ENCODE measurements at regions not wholly inside any gene's neighbourhood (a gene's known extent, or its start where the extent isn't known, plus 50 kb on each side); places are given as distances from the start of the nearest gene placed in this dataset.

DNA sequence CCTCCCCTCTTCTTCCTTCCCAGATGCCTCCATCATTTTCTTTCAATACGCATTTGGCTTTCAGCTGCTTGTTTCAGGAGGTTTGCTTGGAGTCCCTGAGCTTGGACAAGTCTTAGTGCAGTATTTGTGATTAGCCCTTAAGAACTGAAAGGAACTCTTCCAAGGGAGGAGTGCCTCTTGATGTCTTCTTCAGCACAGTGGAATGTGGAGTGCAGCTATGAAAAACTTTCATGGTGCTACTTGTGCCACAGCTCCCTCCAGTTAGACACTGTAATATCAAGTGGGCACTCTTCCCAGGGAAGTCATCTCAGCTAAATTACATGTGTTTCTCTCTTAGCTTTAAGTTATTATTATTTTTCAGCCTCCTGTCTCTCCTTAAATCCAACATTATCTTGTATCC is 173.1 kb downstream of the NECTIN3 start:
- H3K36me3 Mint-ChIP-seq (ENCODE audit: low read depth): peaks cover 2% of the 10 kb centered on the region
- peaks cover 7% of the 10 kb centered on the region for H3K4me1 Mint-ChIP-seq
- no peaks in the 10 kb centered on the region for H3K9me3 ChIP-seq (ENCODE audit: control insufficient read depth, low read length, poor library complexity, severe bottlenecking)
- H3K27ac Mint-ChIP-seq: peak overlapping the region; percentile 10
- no peaks in the 10 kb centered on the region for H3K27me3 Mint-ChIP-seq
- H3K4me3 Mint-ChIP-seq: no peak overlapping the region
- DNase-seq: no peak
- no peak for ATAC-seq

- no peaks in the 10 kb centered on the region for H3K27me3 Mint-ChIP-seq
- no peak for DNase-seq
- H3K27ac Mint-ChIP-seq: no peak overlapping the region
- H3K9me3 ChIP-seq (ENCODE audit: control insufficient read depth, low read length, poor library complexity, severe bottlenecking): no peaks in the 10 kb centered on the region
- ATAC-seq: no peak
- no peak overlapping the region for H3K4me3 Mint-ChIP-seq
- H3K36me3 Mint-ChIP-seq (ENCODE audit: low read depth): peaks cover 2% of the 10 kb centered on the region
- H3K4me1 Mint-ChIP-seq: peaks cover 4% of the 10 kb centered on the region
Observed at GRCh38 chr3:111246967-111247760, 175.5 kb downstream of the NECTIN3 start.

GRCh38 chr3:111248406-111248805 is 176.8 kb downstream of the NECTIN3 start:
- no peak for DNase-seq
- no peak for ATAC-seq
- peaks cover 4% of the 10 kb centered on the region for H3K4me1 Mint-ChIP-seq
- H3K27me3 Mint-ChIP-seq: no peaks in the 10 kb centered on the region
- H3K27ac Mint-ChIP-seq: no peak overlapping the region
- peaks cover 2% of the 10 kb centered on the region for H3K36me3 Mint-ChIP-seq (ENCODE audit: low read depth)
- H3K9me3 ChIP-seq (ENCODE audit: control insufficient read depth, low read length, poor library complexity, severe bottlenecking): no peaks in the 10 kb centered on the region
- H3K4me3 Mint-ChIP-seq: no peak overlapping the region

GRCh38 chr3:111249421-111249820 is 177.8 kb downstream of the NECTIN3 start:
- no peak for DNase-seq
- Mint-ChIP-seq H3K27me3 (no peaks in the 10 kb centered on the region), H3K4me3 (no peak overlapping the region), H3K36me3 (ENCODE audit: low read depth) (peaks cover 2% of the 10 kb centered on the region), H3K27ac (peak overlapping the region; percentile 1), H3K4me1 (peaks cover 4% of the 10 kb centered on the region)
- no peaks in the 10 kb centered on the region for H3K9me3 ChIP-seq (ENCODE audit: control insufficient read depth, low read length, poor library complexity, severe bottlenecking)
- no peak for ATAC-seq

DNA sequence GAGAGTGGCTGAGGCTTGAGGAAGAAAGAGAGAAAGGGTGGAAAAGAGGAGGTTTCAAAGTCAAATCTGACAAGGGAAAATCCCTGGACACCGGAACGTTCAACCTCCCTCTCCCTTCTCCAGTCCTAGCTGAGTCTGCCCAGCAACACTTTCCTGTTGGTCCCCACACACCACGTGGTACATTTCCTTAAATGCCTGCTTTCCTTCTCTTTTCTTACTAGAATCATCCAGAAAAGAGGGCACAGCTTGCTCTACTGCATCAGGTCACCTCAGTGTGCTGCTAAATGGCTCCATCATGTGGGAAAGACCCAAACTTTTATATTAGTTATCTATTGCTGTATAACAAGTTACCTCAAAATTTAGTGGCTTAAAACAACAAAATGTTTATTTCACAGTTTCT is 181.2 kb downstream of the NECTIN3 start:
- Mint-ChIP-seq H3K27me3 (no peaks in the 10 kb centered on the region), H3K36me3 (ENCODE audit: low read depth) (peaks cover 2% of the 10 kb centered on the region), H3K4me3 (no peak overlapping the region), H3K27ac (no peak overlapping the region), H3K4me1 (peaks cover 2% of the 10 kb centered on the region)
- no peaks in the 10 kb centered on the region for H3K9me3 ChIP-seq (ENCODE audit: control insufficient read depth, low read length, poor library complexity, severe bottlenecking)
- ATAC-seq (no peak), DNase-seq (no peak)

GRCh38 chr3:111253733-111254132 is 182.1 kb downstream of the NECTIN3 start:
- no peak for DNase-seq
- no peak for ATAC-seq

GRCh38 chr3:111260878-111261277 is 189.3 kb downstream of the NECTIN3 start:
- Mint-ChIP-seq H3K4me3 (no peak overlapping the region), H3K27me3 (no peaks in the 10 kb centered on the region), H3K4me1 (peaks cover 5% of the 10 kb centered on the region), H3K36me3 (ENCODE audit: low read depth) (peaks cover 5% of the 10 kb centered on the region), H3K27ac (no peak overlapping the region)
- peak; percentile 63 for ATAC-seq
- no peaks in the 10 kb centered on the region for H3K9me3 ChIP-seq (ENCODE audit: control insufficient read depth, low read length, poor library complexity, severe bottlenecking)
- DNase-seq: no peak

More at GRCh38 chr3:111253733-111254132, 182.1 kb downstream of the NECTIN3 start:
- Mint-ChIP-seq H3K4me3 (no peak overlapping the region), H3K27ac (no peak overlapping the region), H3K4me1 (peaks cover 2% of the 10 kb centered on the region), H3K27me3 (no peaks in the 10 kb centered on the region), H3K36me3 (ENCODE audit: low read depth) (peaks cover 2% of the 10 kb centered on the region)
- H3K9me3 ChIP-seq (ENCODE audit: control insufficient read depth, low read length, poor library complexity, severe bottlenecking): no peaks in the 10 kb centered on the region

- no peak overlapping the region for H3K4me3 Mint-ChIP-seq
- no peak for DNase-seq
- H3K36me3 Mint-ChIP-seq (ENCODE audit: low read depth): peaks cover under 1% of the 10 kb centered on the region
- peaks cover 3% of the 10 kb centered on the region for H3K27me3 Mint-ChIP-seq
- no peak for ATAC-seq
- H3K4me1 Mint-ChIP-seq: peaks cover 2% of the 10 kb centered on the region
- H3K9me3 ChIP-seq (ENCODE audit: control insufficient read depth, low read length, poor library complexity, severe bottlenecking): no peaks in the 10 kb centered on the region
- no peak overlapping the region for H3K27ac Mint-ChIP-seq
Observed at GRCh38 chr3:111269777-111270176, 198.2 kb downstream of the NECTIN3 start.

DNA sequence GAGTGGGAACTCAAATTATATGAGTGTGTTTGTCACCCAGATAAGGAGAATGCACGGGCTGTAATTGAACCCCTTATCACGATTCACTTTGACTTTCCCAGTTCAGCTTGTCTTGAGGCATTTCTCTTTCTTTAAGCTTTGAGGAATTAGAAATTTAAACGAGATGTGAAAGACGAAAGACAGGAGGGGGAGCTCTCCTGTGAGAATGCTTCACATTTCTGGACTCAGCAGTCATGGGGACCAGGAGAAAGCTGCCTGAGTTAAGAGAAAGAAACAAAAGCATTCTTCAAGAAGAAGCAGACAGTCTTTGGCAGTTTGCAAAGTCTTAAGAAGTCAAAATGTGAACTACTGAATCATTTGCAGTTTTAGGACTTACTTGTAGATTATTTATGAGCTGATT is 205.6 kb downstream of the NECTIN3 start:
- Mint-ChIP-seq H3K4me1 (peaks cover 10% of the 10 kb centered on the region), H3K27me3 (peaks cover 20% of the 10 kb centered on the region), H3K36me3 (ENCODE audit: low read depth) (peaks cover 4% of the 10 kb centered on the region), H3K4me3 (no peak overlapping the region), H3K27ac (no peak overlapping the region)
- H3K9me3 ChIP-seq (ENCODE audit: control insufficient read depth, low read length, poor library complexity, severe bottlenecking): no peaks in the 10 kb centered on the region
- DNase-seq (no peak), ATAC-seq (no peak)

DNA sequence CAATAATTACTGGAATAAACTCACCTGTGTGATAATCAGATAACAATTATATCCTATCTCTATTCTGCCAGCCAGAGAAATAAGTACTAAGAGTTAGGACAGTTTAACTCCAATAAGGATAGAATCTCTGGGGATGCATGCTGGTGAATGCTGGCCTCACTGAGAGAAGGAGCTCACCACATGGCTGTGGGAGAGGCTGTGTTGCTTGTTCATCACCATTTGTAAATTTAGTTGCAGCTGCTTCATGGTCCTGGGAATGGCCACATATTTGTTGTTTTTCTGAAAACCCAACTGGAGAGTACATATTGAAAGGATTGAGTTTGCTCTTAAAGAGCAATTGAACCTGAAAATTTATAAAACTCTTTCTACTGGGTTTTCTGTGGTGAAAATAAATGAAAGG is 207.3 kb downstream of the NECTIN3 start:
- H3K9me3 ChIP-seq (ENCODE audit: control insufficient read depth, low read length, poor library complexity, severe bottlenecking): no peaks in the 10 kb centered on the region
- Mint-ChIP-seq H3K27me3 (peaks cover 20% of the 10 kb centered on the region), H3K4me3 (no peak overlapping the region), H3K36me3 (ENCODE audit: low read depth) (peaks cover 4% of the 10 kb centered on the region), H3K27ac (no peak overlapping the region), H3K4me1 (peaks cover 10% of the 10 kb centered on the region)
- ATAC-seq (no peak), DNase-seq (no peak)

GRCh38 chr3:111282024-111282423 is 210.4 kb downstream of the NECTIN3 start:
- Mint-ChIP-seq H3K27ac (no peak overlapping the region), H3K27me3 (peaks cover 13% of the 10 kb centered on the region), H3K36me3 (ENCODE audit: low read depth) (no peaks in the 10 kb centered on the region), H3K4me3 (no peak overlapping the region), H3K4me1 (peaks cover 7% of the 10 kb centered on the region)
- DNase-seq: no peak
- no peaks in the 10 kb centered on the region for H3K9me3 ChIP-seq (ENCODE audit: control insufficient read depth, low read length, poor library complexity, severe bottlenecking)
- ATAC-seq: no peak

- Mint-ChIP-seq H3K4me3 (no peak overlapping the region), H3K27ac (no peak overlapping the region), H3K36me3 (ENCODE audit: low read depth) (no peaks in the 10 kb centered on the region), H3K4me1 (peaks cover 2% of the 10 kb centered on the region), H3K27me3 (peaks cover 8% of the 10 kb centered on the region)
- H3K9me3 ChIP-seq (ENCODE audit: control insufficient read depth, low read length, poor library complexity, severe bottlenecking): no peaks in the 10 kb centered on the region
- DNase-seq: no peak
- no peak for ATAC-seq
Observed at GRCh38 chr3:111283165-111283564, 211.5 kb downstream of the NECTIN3 start.

DNA sequence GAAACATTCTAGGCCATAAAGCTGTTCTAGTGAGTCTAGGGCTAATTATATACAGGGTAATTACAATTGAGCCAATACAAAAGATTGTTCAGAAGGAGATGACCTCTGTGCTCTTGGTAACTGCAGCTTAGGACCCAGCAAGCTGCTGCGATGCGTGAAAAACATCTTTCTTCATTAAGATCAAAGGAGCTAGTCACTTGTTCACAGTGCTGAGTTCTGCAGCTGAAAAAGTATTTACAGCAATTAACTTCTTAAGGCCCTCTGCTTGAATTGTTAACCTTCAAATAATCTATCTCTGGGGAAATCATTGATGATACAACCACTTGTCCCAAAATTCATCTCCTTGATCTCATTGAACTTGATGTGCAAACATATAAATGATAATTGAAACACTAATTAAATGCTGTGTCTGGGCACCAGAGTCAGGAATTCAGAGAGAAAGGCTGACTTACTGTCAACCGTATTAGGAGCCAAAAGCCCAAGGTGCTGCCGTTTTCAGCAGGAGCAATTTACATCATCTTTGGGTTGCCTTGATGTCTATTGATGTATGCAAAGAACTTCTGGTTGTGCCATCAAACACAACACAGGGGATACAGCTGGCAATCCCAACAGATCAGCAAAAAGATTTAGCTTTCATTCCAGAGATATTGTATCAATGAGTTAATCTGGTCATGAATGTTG is 213.0 kb downstream of the NECTIN3 start:
- H3K27ac Mint-ChIP-seq: no peak overlapping the region
- H3K4me1 Mint-ChIP-seq: peaks cover 2% of the 10 kb centered on the region

GRCh38 chr3:111285184-111285538 is 213.5 kb downstream of the NECTIN3 start:
- H3K27me3 Mint-ChIP-seq: peaks cover 8% of the 10 kb centered on the region
- H3K36me3 Mint-ChIP-seq (ENCODE audit: low read depth): no peaks in the 10 kb centered on the region
- peaks cover 2% of the 10 kb centered on the region for H3K4me1 Mint-ChIP-seq
- H3K9me3 ChIP-seq (ENCODE audit: control insufficient read depth, low read length, poor library complexity, severe bottlenecking): no peaks in the 10 kb centered on the region
- no peak for ATAC-seq
- no peak for DNase-seq
- H3K4me3 Mint-ChIP-seq: no peak overlapping the region
- no peak overlapping the region for H3K27ac Mint-ChIP-seq

More for the DNA sequence above, 213.0 kb downstream of the NECTIN3 start:
- H3K4me3 Mint-ChIP-seq: no peak overlapping the region
- no peaks in the 10 kb centered on the region for H3K36me3 Mint-ChIP-seq (ENCODE audit: low read depth)
- H3K9me3 ChIP-seq (ENCODE audit: control insufficient read depth, low read length, poor library complexity, severe bottlenecking): no peaks in the 10 kb centered on the region
- ATAC-seq (no peak), DNase-seq (no peak)
- H3K27me3 Mint-ChIP-seq: peaks cover 8% of the 10 kb centered on the region
